Memory B cell (primary cell): ENCODE measurements at regions not wholly inside any gene's neighbourhood (a gene's known extent, or its start where the extent isn't known, plus 50 kb on each side); places are given as distances from the start of the nearest gene placed in this dataset.
"Not testable (repeated sequence)": the region's sequence is repeated elsewhere in the genome, so short reads cannot be mapped to it uniquely, and the experiment has no call there.

Experiments used
- ATAC-seq: fragments of 150-1000 bp; cut with Tn5 transposase; 2 replicates; pipeline ENCODE4 v1.10.0; 2021; ENCODE audit warnings: low read depth, mild to moderate bottlenecking, moderate library complexity
- DNase-seq, 2 donors: peaks; one replicate each; pipeline ENCODE4 v3.0.0; 2022; ENCODE audit warnings: low spot score in 2 of 2
- H3K27ac Mint-ChIP-seq: one replicate; pipeline ENCODE4 v1.8.0; 2022; ENCODE audit warnings: mild to moderate bottlenecking, moderate library complexity, mixed read lengths
- H3K27me3 Mint-ChIP-seq: one replicate; pipeline ENCODE4 v1.8.0; 2022; ENCODE audit warnings: mixed read lengths
- H3K36me3 Mint-ChIP-seq: one replicate; pipeline ENCODE4 v1.8.0; 2022; ENCODE audit warnings: mild to moderate bottlenecking, mixed read lengths
- H3K4me1 Mint-ChIP-seq: one replicate; pipeline ENCODE4 v1.8.0; 2022; ENCODE audit warnings: mixed read lengths
- H3K4me3 Mint-ChIP-seq: one replicate; pipeline ENCODE4 v1.8.0; 2022; ENCODE audit warnings: mild to moderate bottlenecking, moderate library complexity, mixed read lengths
- H3K9me3 Mint-ChIP-seq: one replicate; pipeline ENCODE4 v1.8.0; 2022; ENCODE audit warnings: mixed read lengths

DNA sequence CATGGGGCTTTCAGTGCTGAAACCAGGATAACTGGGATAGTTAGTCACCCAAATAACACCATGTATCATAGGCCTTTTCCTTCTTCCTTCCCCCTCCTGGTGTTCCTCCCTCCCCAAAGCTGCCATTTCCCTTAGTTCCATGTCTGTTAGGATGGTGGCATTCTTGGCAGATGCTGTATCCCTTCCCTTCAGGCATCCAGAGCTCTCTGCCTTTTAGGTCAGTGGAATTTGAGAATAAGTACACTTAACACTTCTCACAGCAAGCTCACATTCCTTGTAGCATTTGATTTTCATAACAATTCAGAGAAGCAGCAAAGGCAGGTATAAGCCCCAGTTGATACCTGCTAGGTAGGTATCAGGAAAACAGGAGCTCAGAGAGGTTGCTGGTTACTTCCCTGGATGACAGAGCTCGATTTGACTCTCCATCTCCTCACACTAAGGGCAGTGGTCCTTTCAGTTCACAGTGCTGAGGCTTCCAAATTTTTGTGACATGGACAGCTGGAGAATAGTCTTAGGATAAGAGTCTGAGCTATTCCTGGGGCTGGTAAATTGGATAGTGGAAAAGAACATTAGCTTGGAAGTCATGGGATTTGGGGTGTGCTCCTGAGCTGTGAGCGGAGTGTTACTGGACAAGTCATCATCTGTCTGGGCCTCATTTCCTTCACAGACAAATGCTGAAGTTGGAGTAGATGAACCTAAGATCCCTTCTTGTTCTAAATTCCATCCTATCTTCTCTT lies 108.7 kb upstream of the RHOBTB1 start:
- H3K4me3 Mint-ChIP-seq: no peak overlapping the region
- no peaks in the 10 kb centered on the region for H3K4me1 Mint-ChIP-seq
- H3K27me3 Mint-ChIP-seq: peaks cover 3% of the 10 kb centered on the region
- no peaks in the 10 kb centered on the region for H3K9me3 Mint-ChIP-seq
- DNase-seq (no peak), ATAC-seq (no peak)
- no peaks in the 10 kb centered on the region for H3K36me3 Mint-ChIP-seq
- no peak overlapping the region for H3K27ac Mint-ChIP-seq

DNA sequence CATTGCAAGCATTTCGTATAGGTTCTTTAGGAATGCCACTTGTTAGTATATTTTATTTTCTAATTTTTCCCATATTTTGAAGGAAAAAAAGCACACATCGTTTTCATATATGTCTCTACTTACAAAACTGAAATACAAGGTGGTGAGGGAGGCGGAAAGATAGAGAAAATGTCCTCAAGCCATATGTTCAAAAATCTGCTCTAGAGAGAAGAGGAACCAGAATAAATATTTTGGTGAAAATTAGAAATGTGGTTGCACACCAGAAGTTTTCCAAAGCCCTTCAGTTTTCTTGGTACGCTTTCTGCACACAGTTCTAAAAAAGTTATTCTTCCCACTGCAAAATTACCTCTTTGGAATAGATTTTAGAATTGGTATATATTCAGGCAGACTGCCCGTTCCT lies 107.4 kb upstream of the RHOBTB1 start:
- H3K27ac Mint-ChIP-seq: no peak overlapping the region

DNA sequence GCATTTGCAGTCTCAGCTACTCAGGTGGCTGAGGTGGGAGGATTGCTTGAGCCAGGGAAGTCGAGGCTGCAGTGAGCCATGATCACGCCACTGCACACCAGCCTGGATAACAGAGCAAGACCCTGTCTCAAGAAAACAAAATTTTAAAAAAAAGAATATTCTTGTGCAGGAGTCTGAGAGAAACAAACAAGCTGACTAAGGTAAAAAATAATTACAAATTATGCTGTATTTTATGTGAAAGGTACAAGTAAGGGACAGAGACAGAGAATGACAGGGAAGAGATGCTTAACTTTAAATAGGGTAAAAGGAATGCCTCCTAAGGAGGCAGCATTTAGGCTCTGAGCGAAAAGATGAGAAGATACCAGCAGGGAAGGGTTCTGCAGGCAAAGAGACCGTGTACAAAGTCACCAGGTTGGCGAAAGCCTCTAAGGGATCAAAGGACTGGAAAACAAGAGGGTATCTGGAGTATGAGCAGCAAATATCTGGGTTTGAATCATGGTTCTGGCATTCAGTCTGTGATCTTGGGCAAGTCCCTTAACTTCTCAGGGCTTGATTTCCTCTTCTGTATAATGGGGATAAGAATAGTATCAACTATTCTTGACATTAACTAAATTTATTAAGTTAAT lies 106.2 kb upstream of the RHOBTB1 start:
- ATAC-seq (no peak), DNase-seq (no peak)
- H3K4me3 Mint-ChIP-seq: no peak overlapping the region
- H3K9me3 Mint-ChIP-seq: no peaks in the 10 kb centered on the region
- H3K4me1 Mint-ChIP-seq: no peaks in the 10 kb centered on the region
- no peaks in the 10 kb centered on the region for H3K36me3 Mint-ChIP-seq
- peaks cover 8% of the 10 kb centered on the region for H3K27me3 Mint-ChIP-seq
- H3K27ac Mint-ChIP-seq: no peak overlapping the region

More for the DNA sequence above, 107.4 kb upstream of the RHOBTB1 start:
- DNase-seq (no peak), ATAC-seq (no peak)
- H3K27me3 Mint-ChIP-seq: peaks cover 4% of the 10 kb centered on the region
- no peaks in the 10 kb centered on the region for H3K9me3 Mint-ChIP-seq
- no peaks in the 10 kb centered on the region for H3K36me3 Mint-ChIP-seq
- no peak overlapping the region for H3K4me3 Mint-ChIP-seq
- no peaks in the 10 kb centered on the region for H3K4me1 Mint-ChIP-seq

DNA sequence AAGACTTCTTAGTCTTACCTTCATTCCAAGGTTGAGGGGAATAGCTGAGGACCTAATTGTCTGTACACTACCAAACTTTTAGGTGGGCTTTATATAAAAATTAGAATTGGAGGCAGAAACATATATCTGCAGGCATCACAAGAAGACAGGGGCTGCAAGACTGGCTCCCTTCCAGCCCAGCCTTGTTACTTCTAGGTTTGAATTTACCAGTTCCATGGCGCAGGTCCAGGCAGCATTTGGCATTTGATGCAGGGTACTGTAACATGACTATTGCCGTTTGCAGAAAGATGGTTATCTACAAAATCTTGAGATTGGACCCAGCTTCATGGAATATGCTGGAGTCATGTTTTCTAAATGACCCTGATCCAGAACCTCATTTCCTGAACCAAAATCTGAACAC lies 105.4 kb upstream of the RHOBTB1 start:
- Mint-ChIP-seq H3K4me3 (no peak overlapping the region), H3K36me3 (no peaks in the 10 kb centered on the region), H3K9me3 (no peaks in the 10 kb centered on the region), H3K27me3 (peaks cover 9% of the 10 kb centered on the region), H3K27ac (no peak overlapping the region), H3K4me1 (no peaks in the 10 kb centered on the region)
- no peak for ATAC-seq
- DNase-seq: no peak

DNA sequence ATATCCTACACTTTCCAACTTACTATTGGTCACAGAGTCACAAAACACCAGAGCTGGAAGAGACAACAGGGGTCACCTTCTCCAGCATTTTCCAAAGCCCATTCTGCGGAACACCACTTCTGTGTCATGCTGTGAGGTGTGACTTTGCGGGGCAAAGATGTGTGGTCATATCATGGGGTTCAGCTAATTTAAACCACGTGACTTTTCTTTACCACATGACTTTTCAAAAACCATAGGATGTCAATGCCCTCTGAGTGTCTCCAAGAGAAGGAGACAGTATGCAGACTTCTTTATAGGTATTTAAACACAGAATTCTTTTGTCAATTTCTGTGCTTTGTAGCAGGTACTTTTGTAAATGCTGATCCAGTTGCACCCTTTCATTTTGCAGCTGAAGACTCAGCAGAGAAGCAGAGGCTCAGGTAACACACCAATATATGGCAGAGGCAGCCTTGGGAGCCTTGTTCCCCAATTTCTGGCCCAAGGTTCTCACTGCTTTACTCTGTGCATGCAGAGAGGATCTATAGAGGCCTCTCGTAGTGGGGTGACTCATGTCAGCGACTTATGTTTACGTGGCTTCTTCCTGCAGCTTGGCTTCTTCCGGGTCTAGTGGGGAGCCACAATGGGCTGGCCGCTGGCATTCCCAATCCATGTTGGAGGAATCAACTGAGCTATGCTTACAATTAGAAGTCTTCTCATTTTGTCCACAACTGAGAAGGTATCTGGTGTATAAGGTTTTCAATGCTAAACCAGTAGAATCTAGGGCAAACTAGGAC lies 104.0 kb upstream of the RHOBTB1 start:
- Mint-ChIP-seq H3K9me3 (no peaks in the 10 kb centered on the region), H3K4me3 (no peak overlapping the region), H3K4me1 (no peaks in the 10 kb centered on the region), H3K27ac (no peak overlapping the region), H3K36me3 (no peaks in the 10 kb centered on the region), H3K27me3 (peaks cover 9% of the 10 kb centered on the region)
- ATAC-seq (no peak), DNase-seq (no peak)

DNA sequence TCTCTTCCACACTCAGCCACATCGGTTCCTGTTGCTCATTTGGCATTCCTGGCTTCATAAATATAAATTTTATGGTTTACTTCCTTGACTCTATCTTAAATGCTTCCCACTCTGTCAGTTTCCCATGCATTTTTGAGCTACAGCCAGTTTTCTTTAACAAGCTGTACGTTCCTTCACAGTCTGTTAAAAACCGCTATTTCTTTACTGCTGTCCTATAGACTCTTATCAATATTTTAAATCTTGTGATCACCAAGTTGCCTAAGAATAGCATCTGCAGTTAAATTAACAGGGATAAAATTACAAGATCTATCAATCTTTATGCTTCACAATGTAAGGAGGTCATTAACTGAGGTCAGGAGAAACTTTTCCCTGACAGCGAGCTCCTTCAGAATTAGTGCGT lies 103.1 kb upstream of the RHOBTB1 start:
- DNase-seq (no peak), ATAC-seq (no peak)
- Mint-ChIP-seq H3K27me3 (peaks cover 9% of the 10 kb centered on the region), H3K27ac (no peak overlapping the region), H3K9me3 (no peaks in the 10 kb centered on the region), H3K4me1 (no peaks in the 10 kb centered on the region), H3K36me3 (no peaks in the 10 kb centered on the region), H3K4me3 (no peak overlapping the region)

DNA sequence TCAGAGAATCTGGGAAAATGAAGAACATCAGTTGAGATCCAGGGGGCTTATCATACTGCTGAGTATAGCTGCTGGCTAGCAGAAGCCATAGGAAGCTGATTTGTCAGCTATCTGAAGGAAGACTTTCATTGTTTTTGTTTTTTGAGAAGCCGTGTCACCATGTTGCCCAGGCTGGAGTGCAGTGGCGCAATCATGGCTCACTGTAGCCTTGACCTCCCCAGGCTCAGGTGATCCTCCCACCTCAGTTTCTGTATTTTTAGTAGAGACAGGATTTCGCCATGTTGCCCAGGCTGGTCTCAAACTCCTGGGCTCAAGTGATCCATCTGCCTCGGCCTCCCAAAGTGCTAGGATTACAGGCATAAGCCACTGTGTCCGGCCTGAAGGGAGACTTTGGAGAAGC lies 101.5 kb upstream of the RHOBTB1 start:
- H3K36me3 Mint-ChIP-seq, H3K27ac Mint-ChIP-seq, H3K4me3 Mint-ChIP-seq, DNase-seq, H3K9me3 Mint-ChIP-seq, ATAC-seq, H3K27me3 Mint-ChIP-seq, H3K4me1 Mint-ChIP-seq: not testable (repeated sequence)

DNA sequence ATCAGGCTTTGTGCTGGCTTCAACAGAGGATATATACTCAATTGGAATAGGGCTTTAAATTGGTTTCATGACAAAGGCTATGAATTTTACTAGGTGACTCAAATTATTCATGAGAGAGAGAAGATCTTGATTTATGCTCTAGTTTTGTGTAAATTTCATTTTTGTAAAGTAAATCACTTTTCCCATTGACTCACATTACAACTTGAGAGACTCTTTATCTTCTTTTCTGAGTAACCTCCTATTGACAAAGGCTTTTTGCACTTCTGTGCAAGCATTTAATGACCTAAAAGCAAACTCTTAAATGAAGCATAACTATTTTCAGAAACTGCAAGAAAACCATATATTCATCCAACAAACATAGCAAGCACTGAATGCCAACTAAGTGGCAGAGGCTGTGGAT lies 98.5 kb upstream of the RHOBTB1 start:
- Mint-ChIP-seq H3K27ac (no peak overlapping the region), H3K9me3 (no peaks in the 10 kb centered on the region), H3K4me3 (no peak overlapping the region), H3K36me3 (no peaks in the 10 kb centered on the region), H3K27me3 (peaks cover 5% of the 10 kb centered on the region), H3K4me1 (no peaks in the 10 kb centered on the region)
- no peak for DNase-seq
- ATAC-seq: no peak

DNA sequence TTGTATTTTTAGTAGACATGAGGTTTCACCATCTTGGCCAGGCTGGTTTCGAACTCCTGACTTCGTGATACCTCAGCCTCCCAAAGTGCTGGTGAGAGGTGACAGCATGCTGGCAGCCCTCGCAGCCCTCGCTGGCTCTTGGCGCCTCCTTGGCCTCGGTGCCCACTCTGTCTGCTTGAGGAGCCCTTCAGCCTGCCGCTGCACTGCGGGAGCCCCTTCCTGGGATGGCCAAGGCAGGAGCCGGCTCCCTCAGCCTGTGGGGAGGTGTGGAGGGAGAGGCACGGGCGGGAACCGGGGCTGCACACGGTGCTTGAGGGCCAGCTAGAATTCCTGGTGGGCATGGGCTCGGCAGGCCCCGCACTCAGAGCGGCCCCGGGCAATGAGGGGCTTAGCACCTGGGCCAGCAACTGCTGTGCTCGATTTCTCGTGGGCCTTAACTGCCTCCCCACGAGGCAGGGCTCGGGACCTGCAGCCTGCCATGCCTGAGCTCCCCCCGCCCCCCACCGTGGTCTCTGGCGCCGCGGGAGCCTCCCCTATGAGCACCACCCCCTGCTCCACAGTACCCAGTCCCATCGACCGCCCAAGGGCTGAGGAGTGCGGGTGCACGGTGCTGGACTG lies 96.5 kb upstream of the RHOBTB1 start:
- ATAC-seq: no peak
- Mint-ChIP-seq H3K4me1 (no peaks in the 10 kb centered on the region), H3K4me3 (no peak overlapping the region), H3K27ac (no peak overlapping the region), H3K9me3 (no peaks in the 10 kb centered on the region), H3K27me3 (peaks cover 4% of the 10 kb centered on the region), H3K36me3 (no peaks in the 10 kb centered on the region)
- DNase-seq: no peak

DNA sequence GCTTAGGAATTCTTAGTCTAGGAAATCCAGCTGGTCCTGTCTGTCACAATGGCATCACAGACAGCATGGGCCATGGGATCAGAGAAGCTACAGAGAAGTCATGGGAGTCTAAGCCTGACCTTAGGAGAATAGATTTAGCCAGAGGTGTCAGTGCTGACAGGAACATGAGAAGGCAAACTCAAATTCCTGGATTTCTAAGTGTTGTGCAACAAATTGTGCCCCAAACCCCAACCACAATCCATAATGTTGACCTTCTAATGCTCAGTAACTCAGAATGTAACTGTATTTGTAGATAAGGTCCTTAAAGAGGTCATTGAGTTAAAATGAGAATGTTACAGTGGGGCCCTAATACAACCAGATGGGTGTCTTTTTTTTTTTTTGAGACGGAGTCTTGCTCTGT lies 95.9 kb upstream of the RHOBTB1 start:
- Mint-ChIP-seq H3K4me3 (no peak overlapping the region), H3K27ac (no peak overlapping the region), H3K27me3 (peaks cover 2% of the 10 kb centered on the region), H3K36me3 (no peaks in the 10 kb centered on the region), H3K4me1 (no peaks in the 10 kb centered on the region), H3K9me3 (no peaks in the 10 kb centered on the region)
- ATAC-seq (no peak), DNase-seq (no peak)

DNA sequence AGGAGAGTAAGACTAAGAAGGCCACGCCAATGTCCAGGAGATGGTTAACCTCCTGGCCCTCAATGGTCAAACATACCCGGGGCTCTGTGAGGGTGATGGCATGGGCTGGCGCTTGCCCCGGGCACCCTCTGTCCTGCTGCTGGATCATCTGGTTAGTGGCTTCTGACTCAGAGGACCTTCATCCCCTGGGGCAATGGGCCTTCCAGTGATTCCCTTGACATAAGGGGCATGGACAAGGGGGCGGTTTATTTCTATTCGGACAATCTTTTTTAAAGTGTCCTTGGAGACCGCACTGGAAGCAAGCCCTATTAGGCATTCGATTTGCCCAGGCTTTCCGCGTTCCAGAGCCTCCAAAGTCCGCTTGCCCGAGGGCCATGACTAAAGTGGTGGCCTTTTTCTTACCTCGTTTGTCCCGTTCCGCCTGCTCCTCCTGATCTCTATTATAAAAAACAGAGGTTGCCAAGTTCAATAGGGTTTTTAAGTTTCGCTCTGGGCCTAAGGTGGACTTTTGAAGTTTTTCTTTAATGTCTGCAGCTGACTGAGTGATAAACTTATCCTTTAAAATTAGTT lies 93.4 kb upstream of the RHOBTB1 start:
- H3K4me1 Mint-ChIP-seq, ATAC-seq, H3K4me3 Mint-ChIP-seq, H3K36me3 Mint-ChIP-seq, DNase-seq, H3K27ac Mint-ChIP-seq, H3K9me3 Mint-ChIP-seq, H3K27me3 Mint-ChIP-seq: not testable (repeated sequence)

DNA sequence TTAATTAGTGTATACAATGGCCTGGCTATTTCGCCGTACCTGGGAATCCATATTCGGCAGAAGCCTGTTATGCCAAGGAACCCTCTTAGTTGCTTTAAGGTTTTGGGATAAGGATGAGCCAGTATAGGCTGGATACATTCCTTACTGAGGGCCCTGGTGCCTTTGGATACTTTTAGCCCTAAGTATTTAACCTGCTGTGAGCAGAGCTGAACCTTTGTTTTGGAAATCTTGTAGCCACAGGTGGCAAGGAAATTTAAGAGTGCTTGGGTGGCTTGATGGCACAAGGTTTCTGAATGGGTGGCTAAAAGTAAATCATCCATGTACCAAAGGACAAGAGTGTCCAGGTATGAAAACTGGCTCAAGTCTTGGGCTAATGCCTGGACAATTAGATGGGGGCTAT lies 92.2 kb upstream of the RHOBTB1 start:
- not testable (repeated sequence) for H3K4me3 Mint-ChIP-seq, ATAC-seq, H3K4me1 Mint-ChIP-seq, H3K27ac Mint-ChIP-seq, H3K9me3 Mint-ChIP-seq, DNase-seq, H3K36me3 Mint-ChIP-seq, H3K27me3 Mint-ChIP-seq

DNA sequence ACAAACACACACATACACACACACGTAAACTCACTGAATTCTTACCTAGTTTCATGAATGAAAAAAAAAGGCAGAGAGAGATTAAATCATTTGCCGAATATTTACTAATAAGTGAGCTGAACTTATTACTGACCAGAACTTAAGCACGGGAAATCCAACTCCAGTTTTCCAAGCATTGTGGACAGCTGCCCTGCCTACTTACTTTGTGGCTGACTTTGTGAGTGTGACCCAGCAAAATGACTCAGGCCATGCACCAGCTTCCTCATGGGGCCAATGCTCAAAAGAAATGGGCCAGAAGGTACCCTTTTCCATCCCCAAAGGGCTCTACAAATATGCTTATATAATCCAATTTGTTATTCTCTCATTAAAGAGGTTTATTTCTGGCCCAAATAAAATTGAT lies 87.4 kb upstream of the RHOBTB1 start:
- DNase-seq (no peak), ATAC-seq (no peak)
- Mint-ChIP-seq H3K36me3 (no peaks in the 10 kb centered on the region), H3K4me1 (no peaks in the 10 kb centered on the region), H3K9me3 (no peaks in the 10 kb centered on the region), H3K27ac (no peak overlapping the region), H3K4me3 (no peak overlapping the region), H3K27me3 (peaks cover 6% of the 10 kb centered on the region)

DNA sequence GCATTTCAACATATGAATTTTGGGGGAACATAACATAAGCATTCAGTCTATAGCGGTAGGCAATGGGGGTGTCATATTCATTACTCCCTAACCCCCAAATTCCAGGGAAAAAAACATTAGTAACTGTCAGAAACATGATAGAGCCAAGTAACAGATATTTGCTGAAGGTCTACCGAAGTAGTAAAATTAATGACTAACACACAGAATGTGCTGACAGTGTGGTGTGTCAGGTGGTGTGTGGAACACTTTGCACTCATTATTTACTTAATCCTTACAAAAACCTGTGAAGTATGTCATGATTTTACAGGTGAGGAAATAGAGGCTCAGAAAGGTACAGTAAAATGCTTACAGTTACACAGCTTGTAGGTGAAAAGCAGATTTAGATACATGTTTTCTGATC lies 85.4 kb upstream of the RHOBTB1 start:
- DNase-seq (no peak), ATAC-seq (no peak)
- no peaks in the 10 kb centered on the region for H3K36me3 Mint-ChIP-seq
- H3K4me1 Mint-ChIP-seq: no peaks in the 10 kb centered on the region
- H3K27me3 Mint-ChIP-seq: peaks cover 5% of the 10 kb centered on the region
- H3K27ac Mint-ChIP-seq: no peak overlapping the region
- H3K9me3 Mint-ChIP-seq: no peaks in the 10 kb centered on the region
- no peak overlapping the region for H3K4me3 Mint-ChIP-seq
